ENCODE measurements at regions not wholly inside any gene's neighbourhood (a gene's known extent, or its start where the extent isn't known, plus 50 kb on each side); places are given as distances from the start of the nearest gene placed in this dataset.
"Not testable (repeated sequence)": the region's sequence is repeated elsewhere in the genome, so short reads cannot be mapped to it uniquely, and the experiment has no call there.

DNA sequence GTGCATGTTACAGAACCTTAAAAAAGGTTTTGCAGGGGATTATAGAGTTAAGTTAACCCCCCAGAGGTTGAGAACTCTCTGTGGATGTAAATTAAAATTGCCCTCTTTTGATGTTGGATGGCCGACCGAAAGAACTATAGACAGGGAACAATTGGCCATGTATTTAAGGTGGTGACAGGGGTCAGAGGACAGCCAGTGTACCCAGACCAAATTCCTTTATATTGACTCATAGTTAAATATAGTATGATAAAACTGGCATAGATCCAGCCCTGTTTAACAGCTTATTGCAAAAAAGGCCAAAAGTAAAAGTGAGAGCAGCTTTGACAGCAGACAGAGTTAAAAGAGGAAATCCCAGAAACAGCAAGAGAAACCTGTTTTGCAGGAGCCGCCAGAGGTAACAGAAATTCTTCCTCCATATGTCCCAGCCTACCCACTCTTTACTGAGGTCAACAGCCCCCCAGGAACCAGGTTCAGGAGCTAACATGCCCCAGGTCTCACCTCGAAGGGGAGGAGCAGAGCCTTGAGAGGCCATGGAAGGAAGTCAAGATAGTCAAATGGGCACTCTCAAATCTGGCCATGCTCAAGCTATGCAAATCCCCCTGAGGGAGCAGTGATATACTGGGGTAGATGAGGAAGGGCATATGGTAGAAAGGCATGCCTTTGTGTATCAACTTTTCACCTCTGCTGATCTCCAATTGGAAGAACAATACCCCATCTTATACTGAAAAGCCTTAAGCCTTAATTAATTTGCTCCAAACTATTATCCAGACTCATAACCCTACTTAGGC, 156.4 kb upstream of the COX7C start:
- ATAC-seq: no peak
- no peaks in the 10 kb centered on the region for H3K27me3 ChIP-seq
- WGBS, 2 donors (ENCODE audit: low coverage in 1 of 2): 31 to 53% methylated on average over 4 of the region's 4 CpGs
- H3K4me1 ChIP-seq: peaks cover 0 to 3% (median 0%) of the 10 kb centered on the region in 3 donors
- TF ChIP-seq POLR2AphosphoS5 (IDR thresholded peaks at IDR 0.05): no peak
- TF ChIP-seq CTCF (IDR thresholded peaks at IDR 0.05): no peak
- TF ChIP-seq EP300 (IDR thresholded peaks at IDR 0.05): no peak
- no peak for TF ChIP-seq POLR2A (IDR thresholded peaks at IDR 0.05)
- no peak overlapping the region for H3K27ac ChIP-seq
- no peak overlapping the region for H3K4me3 ChIP-seq
- H3K9me3 ChIP-seq: peaks cover 0 to 44% (median 3%) of the 10 kb centered on the region in 3 donors
- H3K36me3 ChIP-seq: no peaks in the 10 kb centered on the region

DNA sequence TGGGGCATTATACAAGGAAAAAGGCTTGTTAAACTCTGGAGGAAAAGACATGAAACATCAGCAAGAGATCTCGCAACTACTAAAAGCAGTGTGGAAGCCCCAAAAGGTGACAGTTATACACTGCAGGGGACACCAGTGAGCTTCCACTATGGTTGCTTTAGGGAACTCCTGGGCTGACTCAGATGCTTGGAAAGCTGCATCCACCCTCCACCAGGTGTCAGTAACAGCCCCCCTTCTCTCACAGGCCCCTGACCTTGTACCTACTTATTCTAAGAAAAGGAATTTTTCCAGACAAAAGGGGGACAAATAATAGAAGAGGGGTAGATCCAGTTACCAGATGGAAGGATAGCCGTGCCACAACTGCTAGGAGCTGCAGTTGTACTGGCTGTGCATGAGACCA, 154.4 kb upstream of the COX7C start:
- Histone ChIP-seq H3K27me3 (no peaks in the 10 kb centered on the region), H3K4me3 (no peak overlapping the region), H3K4me1 (peaks cover 0 to 3% (median 0%) of the 10 kb centered on the region in 3 donors), H3K9me3 (peaks cover 0 to 43% (median 3%) of the 10 kb centered on the region in 3 donors), H3K36me3 (no peaks in the 10 kb centered on the region), H3K27ac (no peak overlapping the region)
- WGBS, 2 donors (ENCODE audit: low coverage in 1 of 2): 61% methylated on average over 2 of the region's 2 CpGs; no CpG with 5 or more reads in 1 of the 2 donors
- TF ChIP-seq CTCF (IDR thresholded peaks at IDR 0.05) (no peak), POLR2A (IDR thresholded peaks at IDR 0.05) (no peak), POLR2AphosphoS5 (IDR thresholded peaks at IDR 0.05) (no peak), EP300 (IDR thresholded peaks at IDR 0.05) (no peak)
- ATAC-seq: no peak

- peaks cover 0 to 43% (median 3%) of the 10 kb centered on the region in 3 donors for H3K9me3 ChIP-seq
- H3K27ac ChIP-seq: no peak overlapping the region
- H3K4me1 ChIP-seq: peaks cover 0 to 3% (median 0%) of the 10 kb centered on the region in 3 donors
- no peak for ATAC-seq
- no peak overlapping the region for H3K4me3 ChIP-seq
- no peaks in the 10 kb centered on the region for H3K36me3 ChIP-seq
- TF ChIP-seq POLR2A (IDR thresholded peaks at IDR 0.05): no peak
- TF ChIP-seq CTCF (IDR thresholded peaks at IDR 0.05): no peak
- TF ChIP-seq POLR2AphosphoS5 (IDR thresholded peaks at IDR 0.05): no peak
- 70 to 84% methylated on average over 5 to 6 of the region's 6 CpGs for WGBS, 2 donors (ENCODE audit: low coverage in 1 of 2)
- H3K27me3 ChIP-seq: no peaks in the 10 kb centered on the region
Measured at GRCh38 chr5:86465052-86465838, 152.5 kb upstream of the COX7C start.

- not testable (repeated sequence) for H3K4me3 ChIP-seq, H3K4me1 ChIP-seq, H3K27ac ChIP-seq, H3K27me3 ChIP-seq, H3K36me3 ChIP-seq, ATAC-seq
- peaks cover 0 to 43% (median 3%) of the 10 kb centered on the region in 3 donors for H3K9me3 ChIP-seq
- no CpG with 5 or more reads among the region's 23 CpGs for WGBS, 2 donors (ENCODE audit: low coverage in 1 of 2)
Measured at GRCh38 chr5:86466721-86467120, 151.0 kb upstream of the COX7C start.

GRCh38 chr5:86482008-86482407, 135.7 kb upstream of the COX7C start:
- Histone ChIP-seq H3K27me3 (no peaks in the 10 kb centered on the region), H3K4me1 (no peaks in the 10 kb centered on the region), H3K27ac (no peak overlapping the region), H3K36me3 (no peaks in the 10 kb centered on the region), H3K9me3 (no peaks in the 10 kb centered on the region), H3K4me3 (no peak overlapping the region)
- WGBS, 2 donors (ENCODE audit: low coverage in 1 of 2): 54 to 60% methylated on average over 2 of the region's 2 CpGs
- no peak for ATAC-seq
- TF ChIP-seq POLR2AphosphoS5 (IDR thresholded peaks at IDR 0.05): no peak
- TF ChIP-seq EP300 (IDR thresholded peaks at IDR 0.05): no peak
- TF ChIP-seq CTCF (IDR thresholded peaks at IDR 0.05): no peak
- no peak for TF ChIP-seq POLR2A (IDR thresholded peaks at IDR 0.05)

All from gastroesophageal sphincter (tissue), 4 donors.